ENCODE measurements at regions not wholly inside any gene's neighbourhood (a gene's known extent, or its start where the extent isn't known, plus 50 kb on each side); places are given as distances from the start of the nearest gene placed in this dataset.

GRCh38 chr21:18118566-18118965 is 126.1 kb upstream of the CHODL start:
- no peak for TF ChIP-seq CTCF (IDR thresholded peaks at IDR 0.05)
- no peak for TF ChIP-seq POLR2A (IDR thresholded peaks at IDR 0.05)
- TF ChIP-seq POLR2AphosphoS5 (IDR thresholded peaks at IDR 0.05), result no peak

All from upper lobe of left lung (tissue), 4 donors.